AG10803 (cell line): ENCODE measurements at regions not wholly inside any gene's neighbourhood (a gene's known extent, or its start where the extent isn't known, plus 50 kb on each side); places are given as distances from the start of the nearest gene placed in this dataset.
A peak's percentile ranks its signal among the peaks of the same experiment; 100 is the strongest.

Experiments used
- DNase-seq: peaks from one replicate; pipeline ENCODE4 v3.0.0; 2010; ENCODE audit warnings: low read depth
- H3K4me3 ChIP-seq: 2 replicates; pipeline ENCODE4 v1.5.1; 2011; ENCODE audit warnings: mild to moderate bottlenecking, low read length, control low read depth
- CTCF ChIP-seq: conservative IDR thresholded peaks from 2 replicates; pipeline ENCODE4 v1.5.1; 2011; ENCODE audit warnings: mild to moderate bottlenecking, low read length, control low read depth, inconsistent platforms

- TF ChIP-seq CTCF, result no peak
- peak; percentile 15 for DNase-seq
- H3K4me3 ChIP-seq, result no peak overlapping the region
Measured at GRCh38 chr10:29150010-29150409, 138.9 kb upstream of the LYZL1 start.

GRCh38 chr10:29151005-29151404, 137.9 kb upstream of the LYZL1 start:
- H3K4me3 ChIP-seq, result no peak overlapping the region
- TF ChIP-seq CTCF, result no peak
- DNase-seq, result no peak

- peak; percentile 65 for DNase-seq
- no peak overlapping the region for H3K4me3 ChIP-seq
Measured at GRCh38 chr10:29157321-29157720, 131.5 kb upstream of the LYZL1 start.

GRCh38 chr10:29158066-29158465, 130.8 kb upstream of the LYZL1 start:
- no peak overlapping the region for H3K4me3 ChIP-seq
- TF ChIP-seq CTCF, result no peak

More at GRCh38 chr10:29157321-29157720, 131.5 kb upstream of the LYZL1 start:
- no peak for TF ChIP-seq CTCF

GRCh38 chr10:29160150-29160617, 128.7 kb upstream of the LYZL1 start:
- no peak overlapping the region for H3K4me3 ChIP-seq
- no peak for TF ChIP-seq CTCF
- peak; percentile 81 for DNase-seq

More at GRCh38 chr10:29158066-29158465, 130.8 kb upstream of the LYZL1 start:
- no peak for DNase-seq

GRCh38 chr10:29163746-29164145, 125.1 kb upstream of the LYZL1 start:
- DNase-seq, result peak; percentile 47
- no peak for TF ChIP-seq CTCF
- no peak overlapping the region for H3K4me3 ChIP-seq

- no peak for DNase-seq
- no peak for TF ChIP-seq CTCF
- H3K4me3 ChIP-seq, result no peak overlapping the region
Measured at GRCh38 chr10:29166713-29167112, 122.2 kb upstream of the LYZL1 start.
